ENCODE measurements at regions not wholly inside any gene's neighbourhood (a gene's known extent, or its start where the extent isn't known, plus 50 kb on each side); places are given as distances from the start of the nearest gene placed in this dataset.
A peak's percentile ranks its signal among the peaks of the same experiment; 100 is the strongest.
"Not testable (repeated sequence)": the region's sequence is repeated elsewhere in the genome, so short reads cannot be mapped to it uniquely, and the experiment has no call there.

- DNase-seq = no peak
Observed at GRCh38 chr11:82533628-82534327, 199.9 kb downstream of the FAM181B start.

- no peak for DNase-seq
Observed at GRCh38 chr11:82529936-82530335, 203.7 kb downstream of the FAM181B start.

GRCh38 chr11:82527081-82527584 is 206.5 kb downstream of the FAM181B start:
- DNase-seq = no peak

DNA sequence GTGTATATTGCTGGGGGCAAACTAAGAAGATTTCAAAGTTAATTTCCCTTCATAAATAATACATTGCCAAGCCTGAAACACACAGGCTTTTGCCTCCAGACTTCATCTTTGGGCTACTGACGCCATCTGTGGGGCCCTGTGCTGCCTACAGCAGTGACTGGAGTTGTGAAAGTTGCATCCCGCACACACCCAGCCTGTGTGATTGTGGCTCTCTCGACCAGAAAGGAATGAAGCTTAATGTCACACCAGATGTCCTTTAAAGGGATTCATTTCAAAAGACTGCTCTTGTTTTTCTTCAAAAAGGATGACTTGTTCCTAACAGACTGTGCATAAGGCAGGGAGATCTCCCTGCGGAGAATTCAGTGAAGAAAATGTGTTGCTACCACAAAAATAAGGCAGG is 210.5 kb downstream of the FAM181B start:
- DNase-seq = peak; percentile 54

DNA sequence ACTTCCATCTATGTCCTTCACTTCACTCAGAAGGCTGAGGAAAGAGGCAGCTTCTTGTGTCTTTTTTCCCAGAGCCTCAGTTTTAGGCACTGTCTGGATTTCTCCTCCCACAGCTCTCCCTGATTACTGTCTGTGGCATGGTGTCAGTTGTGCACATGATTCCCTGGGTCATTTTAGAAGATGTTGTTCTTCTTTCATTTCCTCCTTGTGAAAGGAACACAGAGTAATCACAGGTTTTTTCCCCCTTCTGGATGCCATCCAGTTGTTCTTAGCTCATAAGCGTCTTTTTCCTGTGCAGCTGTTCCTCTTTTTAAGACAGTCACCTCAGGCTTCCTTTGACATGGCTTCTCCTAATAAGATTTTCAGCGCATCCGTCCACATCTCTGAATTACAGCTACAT is 212.2 kb downstream of the FAM181B start:
- DNase-seq = no peak

DNA sequence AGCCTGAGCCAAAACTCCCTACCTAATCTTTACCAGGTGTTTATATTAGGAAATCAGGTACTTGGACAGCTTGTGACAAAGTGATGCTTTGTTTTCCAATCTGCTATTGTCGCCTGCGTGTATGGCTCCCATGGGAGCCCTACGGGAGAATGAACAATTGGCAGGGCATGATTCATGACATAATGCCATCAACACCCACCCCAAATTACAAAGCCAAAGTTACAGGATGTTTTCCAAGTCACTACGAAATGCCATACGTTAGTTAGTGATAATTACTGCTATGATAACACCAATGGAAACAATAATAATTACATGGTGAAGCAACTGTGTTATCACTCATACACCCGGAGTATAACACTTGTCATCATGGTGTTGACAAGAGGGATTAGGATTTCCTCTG is 226.4 kb downstream of the FAM181B start:
- DNase-seq = no peak

GRCh38 chr11:82505379-82505778 is 228.3 kb downstream of the FAM181B start:
- no peak for DNase-seq

- DNase-seq = not testable (repeated sequence)
Observed at GRCh38 chr11:82501174-82501573, 232.5 kb downstream of the FAM181B start.

GRCh38 chr11:82494988-82495432 is 238.7 kb downstream of the FAM181B start:
- DNase-seq = no peak

- DNase-seq = no peak
Observed at GRCh38 chr11:82474876-82475275, 258.8 kb downstream of the FAM181B start.

DNA sequence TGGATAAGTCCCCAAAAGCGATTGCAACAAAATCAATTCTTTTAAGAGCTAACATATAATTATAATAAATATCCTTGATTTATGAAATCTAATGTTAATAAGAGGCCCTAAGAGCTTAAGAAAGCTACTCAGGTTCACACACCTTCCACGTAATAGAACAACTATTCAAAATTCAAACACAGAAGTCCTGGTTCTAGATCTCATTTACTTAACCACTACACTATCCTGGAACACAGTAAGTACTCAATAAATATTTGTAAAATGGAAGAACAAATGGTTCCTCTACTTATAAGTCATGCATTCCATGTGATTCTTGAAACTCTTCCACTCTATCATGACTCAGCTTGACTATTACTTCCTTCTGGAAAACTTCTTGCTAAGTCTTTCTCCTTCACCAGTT is 268.2 kb downstream of the FAM181B start:
- DNase-seq = no peak

- DNase-seq = no peak
Observed at GRCh38 chr11:82462608-82463242, 270.9 kb downstream of the FAM181B start.

DNA sequence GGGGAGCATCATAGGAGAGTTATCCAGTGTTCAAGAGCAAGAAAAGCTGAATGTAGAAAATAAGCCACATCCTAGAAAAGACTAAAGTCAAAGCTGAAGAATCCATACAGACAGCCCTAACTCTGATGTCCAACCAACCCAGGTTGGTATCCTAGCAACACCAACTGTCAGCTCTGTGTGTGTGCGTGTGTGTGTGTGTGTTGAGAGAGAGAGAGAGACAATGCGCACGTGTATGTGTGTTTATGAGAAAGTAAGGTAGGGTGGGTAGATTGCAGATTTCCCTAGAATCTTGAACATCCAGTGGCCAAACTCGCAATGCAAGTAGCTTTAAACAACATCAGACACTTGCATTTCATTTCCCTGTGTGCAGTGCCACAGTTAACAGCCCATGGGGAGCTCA is 274.9 kb downstream of the FAM181B start:
- peak; percentile 60 for DNase-seq

DNA sequence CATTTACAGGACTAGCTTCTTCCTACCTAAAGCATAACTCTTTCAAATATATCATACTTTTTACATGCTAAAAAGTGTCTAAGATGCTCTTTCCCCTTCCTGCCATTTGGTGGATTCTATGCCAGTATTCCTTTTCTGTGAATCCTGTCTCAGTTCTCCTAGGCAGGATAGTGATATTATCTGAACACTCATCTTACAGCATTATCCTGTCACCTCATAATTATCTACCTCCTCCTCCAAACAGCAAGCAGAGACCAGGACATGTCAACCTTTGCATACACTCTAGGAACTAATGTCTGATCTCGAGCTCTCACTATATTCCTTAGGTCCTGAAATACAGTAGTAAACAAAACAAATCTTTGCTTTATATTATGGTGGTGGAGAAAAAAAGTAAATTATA is 275.5 kb downstream of the FAM181B start:
- DNase-seq = no peak

DNA sequence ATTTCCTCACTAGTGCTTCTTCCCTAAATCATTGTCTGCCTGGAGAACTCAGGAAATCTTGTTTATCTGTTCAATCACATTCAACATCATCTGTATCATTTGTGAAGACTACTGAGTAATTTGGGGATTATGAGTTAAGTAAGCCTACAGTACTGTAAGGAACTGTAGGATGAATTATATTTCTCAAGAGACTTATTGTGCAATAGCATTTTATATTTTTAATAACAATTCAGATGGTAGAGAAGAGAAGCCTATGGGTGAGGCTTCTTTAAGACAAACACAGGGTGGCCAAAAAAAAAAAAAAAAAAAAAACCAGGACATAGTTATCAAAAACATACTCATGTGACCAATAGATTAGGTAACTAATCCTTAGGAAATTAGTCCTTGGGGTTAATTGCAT is 282.7 kb downstream of the FAM181B start:
- DNase-seq = no peak

- no peak for DNase-seq
Observed at GRCh38 chr11:82406611-82407010, 327.1 kb downstream of the FAM181B start.

GRCh38 chr11:82405421-82405820 is 328.2 kb downstream of the FAM181B start:
- DNase-seq = peak; percentile 1

DNA sequence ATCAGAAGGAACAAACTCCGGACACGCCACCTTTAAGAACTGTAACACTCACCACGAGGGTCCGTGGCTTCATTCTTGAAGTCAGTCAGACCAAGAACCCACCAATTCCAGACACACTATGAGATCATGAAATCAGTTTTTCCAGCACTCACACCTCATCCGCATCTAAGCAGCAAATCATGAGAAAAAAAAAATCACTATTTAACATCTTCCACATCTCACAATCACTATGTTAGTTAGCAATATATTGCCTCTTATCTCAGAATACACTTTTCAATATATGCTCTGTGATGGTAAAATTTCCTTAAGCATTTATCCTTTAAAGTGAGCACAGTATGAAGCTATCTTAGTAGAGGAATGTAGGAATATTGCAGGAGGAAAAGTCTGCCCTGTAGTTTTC is 328.7 kb downstream of the FAM181B start:
- no peak for DNase-seq

DNA sequence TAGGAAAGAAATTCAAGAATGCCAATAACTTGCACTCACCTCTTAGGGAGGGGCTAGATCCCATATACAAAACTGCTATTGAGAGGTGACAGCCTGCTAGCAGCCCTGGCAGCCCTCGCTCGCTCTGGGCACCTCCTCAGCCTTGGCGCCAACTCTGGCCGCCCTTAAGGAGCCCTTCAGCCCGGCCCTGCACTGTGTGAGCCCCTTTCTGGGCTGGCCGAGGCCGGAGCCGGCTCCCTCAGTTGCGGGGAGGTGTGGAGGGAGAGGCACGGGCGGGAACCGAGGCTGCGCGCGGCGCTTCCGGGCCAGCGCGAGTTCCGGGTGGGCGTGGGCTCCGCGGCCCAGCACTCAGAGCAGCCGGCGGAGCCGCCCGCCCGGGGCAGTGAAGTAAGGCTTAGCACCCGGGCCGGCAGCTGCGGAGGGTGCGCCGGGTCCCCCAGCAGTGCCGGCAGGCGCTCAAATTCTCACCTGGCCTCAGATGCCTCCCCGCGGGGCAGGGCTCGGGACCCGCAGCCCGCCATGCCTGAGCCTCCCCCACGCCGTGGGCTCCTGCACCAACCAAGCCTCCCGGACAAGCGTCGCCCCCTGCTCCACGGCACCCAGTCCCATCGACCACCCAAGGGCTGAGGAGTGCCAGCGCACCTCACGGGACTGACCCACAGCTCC is 329.9 kb downstream of the FAM181B start:
- no peak for DNase-seq

GRCh38 chr11:82398300-82398815 is 335.3 kb downstream of the FAM181B start:
- DNase-seq = no peak

DNA sequence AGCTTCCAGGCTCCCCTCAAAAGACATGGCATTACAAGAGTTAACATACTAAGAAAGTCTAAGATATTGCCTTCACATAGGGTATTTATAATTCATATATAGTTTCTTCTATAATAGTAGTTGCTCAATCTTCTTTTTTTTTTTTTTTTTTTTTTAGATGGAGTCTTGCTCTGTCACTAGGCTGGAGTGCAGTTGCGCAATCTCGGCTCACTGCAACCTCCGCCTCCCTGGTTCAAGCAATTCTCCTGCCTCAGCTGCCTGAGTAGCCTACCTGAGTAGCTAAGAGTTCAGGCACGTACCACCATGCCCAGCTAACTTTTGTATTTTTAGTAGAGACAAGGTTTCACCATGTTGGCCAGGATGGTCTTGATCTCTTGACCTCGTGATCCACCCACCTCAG is 337.0 kb downstream of the FAM181B start:
- not testable (repeated sequence) for DNase-seq

GRCh38 chr11:82384308-82384707 is 349.4 kb downstream of the FAM181B start:
- no peak for DNase-seq

DNA sequence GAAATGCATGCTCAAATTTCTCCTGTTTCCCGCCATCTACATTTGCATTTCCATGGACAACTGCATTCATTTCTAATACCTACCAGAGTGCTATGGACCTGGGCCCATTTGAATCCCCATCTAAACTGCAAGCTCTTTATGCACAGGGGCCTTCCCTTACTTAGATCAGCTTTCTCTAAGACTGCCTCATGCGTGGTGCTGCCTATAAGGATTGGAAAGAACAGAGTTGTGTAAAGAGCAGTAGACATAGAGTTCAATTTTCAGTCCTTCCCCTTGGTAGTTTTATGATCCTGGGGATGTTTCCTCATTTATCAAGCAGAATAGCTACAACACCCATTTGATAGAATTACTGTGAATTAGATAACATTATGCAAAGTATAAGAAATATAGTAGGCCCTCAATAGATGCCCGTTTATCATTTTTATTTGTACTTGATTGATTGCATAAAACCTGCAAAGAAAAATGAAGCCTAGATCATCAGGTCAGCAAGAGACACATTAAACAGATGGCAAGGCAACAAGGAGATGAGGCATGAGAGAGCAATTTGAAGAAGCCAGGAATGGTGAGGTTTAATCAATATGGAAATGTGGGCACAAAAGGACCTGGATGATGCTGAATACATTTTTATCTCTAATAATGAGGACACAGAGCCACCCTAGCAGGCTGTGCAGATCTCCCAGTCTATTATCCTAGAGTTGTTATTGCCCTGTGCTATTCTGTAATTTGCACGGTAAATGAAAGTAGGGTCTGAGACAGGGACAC is 359.7 kb downstream of the FAM181B start:
- DNase-seq = no peak

Data from retina (tissue), 1 donor.